CD4-positive, alpha-beta T cell treated with Interleukin-15 for 4 hours (primary cell): ENCODE measurements at regions not wholly inside any gene's neighbourhood (a gene's known extent, or its start where the extent isn't known, plus 50 kb on each side); places are given as distances from the start of the nearest gene placed in this dataset.

ENCODE experiments used
- DNase-seq: peaks from one replicate; pipeline ENCODE4 v3.0.0-alpha.2; 2020; ENCODE audit warnings: low spot score

DNA sequence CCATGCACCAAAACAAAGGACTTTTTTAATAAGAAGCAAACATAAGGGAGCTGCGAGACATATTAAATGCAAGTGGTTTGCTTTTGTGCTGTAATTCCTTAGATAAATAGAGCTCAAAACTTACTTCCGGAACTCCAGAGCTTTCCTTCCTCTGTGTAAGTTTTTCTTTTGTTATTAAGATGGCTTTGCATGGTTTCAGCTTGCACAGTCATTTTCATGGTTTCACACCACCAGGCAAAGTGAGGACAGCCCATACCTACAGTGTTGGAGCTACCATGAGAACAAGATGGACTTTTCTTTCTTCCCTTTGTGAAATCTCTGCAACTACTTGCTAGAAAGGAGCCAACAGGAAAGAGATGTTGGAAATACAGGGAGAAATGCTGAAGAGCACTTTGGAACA is 368.0 kb downstream of the SETD4 start:
- no peak for DNase-seq

DNA sequence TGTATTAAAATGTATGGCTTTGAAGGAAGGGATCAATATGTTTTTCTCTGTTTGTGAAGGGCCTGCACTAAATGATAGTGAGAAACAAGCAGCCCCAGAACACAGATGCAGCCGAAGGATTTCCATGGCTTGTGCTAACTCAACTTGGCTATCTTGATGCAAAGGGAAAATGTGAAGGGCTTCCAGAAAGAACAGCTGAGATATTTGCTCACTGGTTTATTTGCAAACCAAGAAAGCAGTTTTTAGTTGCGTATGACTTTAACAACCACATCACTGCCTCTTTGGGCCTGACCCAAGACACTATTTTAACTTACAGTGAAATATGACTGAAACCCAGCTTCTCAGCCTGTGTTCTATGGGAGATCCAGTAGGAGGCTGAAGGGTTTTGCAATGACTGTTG is 369.9 kb downstream of the SETD4 start:
- DNase-seq, result no peak

DNA sequence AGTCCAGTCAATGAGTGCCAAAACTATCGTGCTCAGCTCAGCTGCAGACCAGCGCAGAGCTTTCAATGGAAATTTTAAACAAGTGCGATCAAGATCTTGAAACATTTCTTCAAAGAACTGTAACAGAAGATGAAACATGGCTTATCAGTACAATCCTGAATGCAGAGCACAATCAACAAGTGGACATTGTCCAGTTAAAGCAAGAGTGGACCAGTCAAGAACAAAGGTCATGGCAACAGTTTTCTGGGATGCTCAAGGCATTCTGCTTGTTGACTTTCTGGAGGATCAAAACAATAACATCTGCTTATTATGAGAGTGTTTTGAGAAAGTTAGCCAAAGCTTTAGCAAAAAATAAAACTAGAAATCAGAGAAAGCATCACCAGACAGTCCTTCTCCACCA is 374.2 kb downstream of the SETD4 start:
- DNase-seq, result no peak

GRCh38 chr21:35683664-35684304 is 376.5 kb downstream of the SETD4 start:
- DNase-seq, result no peak

DNA sequence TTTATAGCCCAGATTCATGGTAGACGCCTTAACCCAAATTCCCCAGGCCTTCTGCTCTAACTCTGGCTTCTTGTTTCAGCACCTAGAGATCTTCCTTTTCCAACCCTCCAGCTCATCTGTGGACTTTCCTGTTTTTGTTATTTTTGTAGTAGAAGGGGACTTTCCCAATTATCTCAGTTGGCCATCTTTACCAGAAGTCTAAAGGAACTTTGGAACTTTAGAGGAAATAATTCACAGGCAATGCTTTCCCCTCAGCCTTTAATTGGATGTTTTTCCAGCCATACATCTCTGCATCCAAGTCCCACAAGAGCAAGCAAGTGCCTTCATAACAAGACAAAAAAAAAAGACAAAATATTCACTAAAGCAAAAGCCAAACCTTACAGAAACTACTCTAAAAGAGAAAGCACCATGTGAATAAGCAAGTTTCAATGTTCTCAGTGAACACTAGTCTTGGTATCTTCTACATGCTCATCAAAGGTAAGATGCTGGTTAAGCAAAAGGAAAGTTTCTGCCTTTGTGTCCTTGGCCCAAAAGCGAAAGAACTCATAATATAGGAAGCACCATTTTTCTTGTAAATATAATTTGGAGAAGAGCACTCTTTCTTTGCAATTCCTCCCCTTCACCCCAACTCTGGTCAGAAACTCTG is 377.3 kb downstream of the SETD4 start:
- no peak for DNase-seq

- DNase-seq, result no peak
These were observed 378.4 kb downstream of the SETD4 start for GRCh38 chr21:35681946-35682345.

DNA sequence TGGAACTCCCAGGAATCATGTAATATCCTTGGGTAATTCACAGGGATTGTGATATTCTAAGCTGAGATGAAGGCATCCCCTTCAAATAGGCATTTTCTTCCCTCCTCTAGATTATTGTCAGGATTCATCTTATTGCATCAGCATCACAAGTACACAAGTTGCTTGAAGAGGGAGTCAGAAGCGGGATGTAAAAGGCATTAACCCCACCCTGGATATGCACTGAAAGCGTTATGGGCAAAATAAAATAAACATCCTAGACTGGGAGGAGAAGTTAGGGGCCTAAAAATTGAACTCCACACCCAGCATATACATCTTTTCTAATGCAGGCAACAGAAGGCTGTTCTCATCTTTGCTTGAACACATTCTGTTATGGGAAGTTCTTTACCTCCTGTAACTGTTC is 381.2 kb downstream of the SETD4 start:
- no peak for DNase-seq

DNA sequence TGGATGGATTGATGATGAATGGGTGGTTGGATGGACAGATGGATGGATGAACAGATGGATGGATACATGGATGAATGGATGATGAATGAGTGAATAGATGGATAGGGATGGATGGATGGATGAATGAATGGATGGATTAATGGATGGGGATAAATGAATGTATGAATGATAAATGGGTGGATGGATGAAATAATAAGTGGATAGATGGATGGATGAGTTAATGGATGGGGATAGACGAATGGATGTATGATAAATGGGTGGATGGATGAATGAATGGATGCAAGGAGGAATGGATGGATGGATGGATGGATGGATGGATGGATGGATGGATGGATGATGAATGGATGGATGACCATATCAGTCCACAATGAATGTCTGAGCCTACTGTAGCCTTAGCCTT is 381.9 kb downstream of the SETD4 start:
- no peak for DNase-seq

DNA sequence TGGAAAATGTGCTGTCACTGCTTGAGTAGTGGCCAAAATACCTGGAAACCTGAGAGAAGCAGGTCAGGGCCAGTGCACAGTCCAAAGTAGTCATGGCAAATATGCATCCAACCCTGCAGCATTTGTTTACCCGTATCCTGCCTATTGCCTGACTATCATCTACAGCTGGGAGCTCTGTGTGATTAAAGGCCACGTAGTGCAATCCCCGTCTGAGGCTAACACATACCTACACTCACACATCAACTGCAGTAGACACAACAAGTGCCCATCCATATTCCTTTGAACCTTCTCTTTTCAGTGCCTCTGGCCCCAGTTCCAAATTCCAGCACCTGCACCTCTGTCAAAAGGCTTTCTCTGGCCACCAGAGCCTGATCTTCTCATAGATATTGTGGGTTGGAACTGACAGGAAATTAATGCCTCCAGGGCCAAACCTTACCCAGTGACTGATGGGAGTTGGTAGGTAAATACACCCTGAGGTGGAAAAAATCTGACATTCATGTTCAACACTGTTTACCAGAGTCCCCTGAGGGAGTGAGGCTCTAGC is 383.0 kb downstream of the SETD4 start:
- DNase-seq, result no peak

DNA sequence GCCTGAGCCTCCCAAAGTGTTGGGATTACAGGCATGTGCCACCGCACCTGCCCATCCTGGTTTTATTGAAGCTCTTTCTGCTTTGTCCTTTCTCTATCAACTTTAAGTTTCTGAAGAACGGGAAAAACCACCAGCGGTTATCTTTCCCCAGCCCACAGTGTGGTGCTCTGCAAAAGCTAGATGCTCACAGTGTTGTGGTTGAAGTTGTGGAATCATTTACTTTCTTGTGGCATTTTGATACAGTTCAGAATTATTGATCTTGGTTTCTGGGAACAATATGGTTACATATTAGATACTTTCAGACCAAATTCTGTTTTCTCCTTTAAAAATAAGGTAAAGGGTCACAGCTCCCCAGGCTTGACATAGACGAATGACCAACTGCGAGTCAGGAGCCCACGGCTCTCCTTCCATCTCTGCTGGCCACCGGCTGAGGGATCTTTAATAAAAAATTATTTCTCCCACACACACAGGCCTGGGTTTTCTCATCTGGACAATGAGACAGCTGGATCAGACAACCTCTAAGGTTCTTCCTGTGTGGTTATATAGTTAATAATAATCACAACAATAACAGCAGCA is 385.3 kb downstream of the SETD4 start:
- DNase-seq, result no peak

- DNase-seq, result no peak
These were observed 386.1 kb downstream of the SETD4 start for GRCh38 chr21:35674091-35674671.

DNA sequence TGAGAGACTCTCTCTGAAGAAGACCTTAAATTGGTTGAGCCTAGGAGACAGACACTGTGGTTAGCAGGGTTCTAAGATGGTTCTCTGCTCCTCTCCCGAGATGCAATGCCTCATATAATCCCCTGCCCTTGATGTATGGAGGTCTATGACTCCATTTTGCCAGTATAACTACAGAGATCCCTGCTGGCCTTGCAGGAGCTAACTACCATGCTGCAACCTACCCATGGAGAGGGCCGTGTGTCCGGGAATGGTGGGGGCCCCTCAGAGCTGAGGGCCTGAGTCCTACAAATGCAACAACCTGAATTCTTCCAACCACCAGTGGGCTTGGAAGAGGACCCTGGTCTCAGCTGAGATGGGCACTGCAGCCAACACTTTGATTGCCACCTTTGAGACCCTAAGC is 388.0 kb downstream of the SETD4 start:
- DNase-seq, result no peak

DNA sequence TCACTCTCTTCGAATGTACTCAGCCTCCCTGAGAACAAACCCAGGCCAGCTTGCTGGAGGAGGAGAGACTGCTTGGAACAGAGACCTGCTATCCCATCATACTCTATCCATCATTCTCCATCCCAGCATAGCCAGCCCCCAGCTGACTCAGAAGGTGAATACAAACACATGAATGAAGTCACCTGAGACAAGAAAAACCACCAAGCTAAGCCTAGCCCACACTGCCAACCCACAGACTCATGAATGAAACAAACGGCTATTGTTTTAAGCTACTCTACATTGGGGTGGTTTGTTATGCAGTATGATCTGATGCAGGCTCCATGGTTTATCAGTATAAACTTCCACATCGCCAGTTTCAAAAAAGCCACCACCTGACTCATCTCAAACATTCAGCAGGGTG is 395.6 kb downstream of the SETD4 start:
- DNase-seq, result no peak

DNA sequence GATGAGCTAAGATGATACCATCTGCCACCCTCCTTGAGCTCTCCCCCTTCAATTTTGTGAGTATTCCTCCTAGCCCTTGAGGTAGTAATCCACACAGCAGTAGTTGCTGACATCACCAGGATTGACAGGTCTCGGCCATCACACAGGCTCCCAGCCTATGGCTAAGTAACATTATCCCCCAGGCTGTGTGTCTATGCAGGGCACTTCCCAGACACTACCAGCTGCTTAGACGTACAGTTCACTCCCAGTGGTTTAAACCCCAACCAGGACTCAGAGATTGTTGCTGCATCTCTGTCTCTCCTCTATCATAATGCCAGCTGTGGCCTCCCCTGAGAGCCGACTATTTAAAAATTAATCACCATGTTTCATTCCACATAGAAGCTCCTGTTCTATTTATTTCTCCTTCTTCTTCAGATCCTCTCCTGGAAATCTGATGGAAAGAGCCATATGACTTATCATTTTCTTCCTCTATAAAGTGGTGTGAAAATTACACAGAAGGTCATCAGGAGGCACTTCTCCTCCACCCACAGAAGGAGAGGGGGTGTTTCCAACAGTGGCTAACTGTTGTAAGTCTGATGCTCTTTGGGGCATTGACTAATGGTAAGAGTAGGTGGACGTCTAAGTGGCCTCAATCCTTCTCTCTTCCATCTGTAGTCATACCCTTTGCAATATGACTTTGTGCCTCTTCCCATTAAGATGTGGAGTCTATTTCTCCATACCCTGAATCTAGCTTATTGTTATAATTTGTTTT is 396.3 kb downstream of the SETD4 start:
- DNase-seq, result no peak

GRCh38 chr21:35658242-35658641 is 402.1 kb downstream of the SETD4 start:
- DNase-seq, result no peak

- no peak for DNase-seq
These were observed 407.5 kb downstream of the SETD4 start for GRCh38 chr21:35652872-35653271.

DNA sequence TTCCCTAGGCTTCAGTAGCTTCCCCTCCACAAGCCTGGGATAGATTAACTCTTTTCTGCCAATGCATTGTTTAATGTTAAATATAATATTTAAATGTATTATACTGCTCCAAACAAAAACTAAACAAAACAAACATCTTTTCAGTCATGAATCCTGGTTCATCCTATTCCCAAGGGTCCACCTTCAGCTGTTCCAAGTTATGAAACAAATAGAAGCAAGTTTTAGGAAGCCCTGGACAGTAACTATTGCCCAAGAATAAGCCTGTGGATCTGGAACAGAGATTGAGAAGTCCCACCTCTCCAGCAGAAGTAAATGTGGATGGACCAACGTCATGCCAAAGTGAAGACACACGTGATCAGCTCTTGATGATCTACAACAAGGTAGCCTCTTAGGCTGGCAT is 408.1 kb downstream of the SETD4 start:
- DNase-seq, result no peak

- DNase-seq, result no peak
These were observed 409.1 kb downstream of the SETD4 start for GRCh38 chr21:35651196-35651595.

DNA sequence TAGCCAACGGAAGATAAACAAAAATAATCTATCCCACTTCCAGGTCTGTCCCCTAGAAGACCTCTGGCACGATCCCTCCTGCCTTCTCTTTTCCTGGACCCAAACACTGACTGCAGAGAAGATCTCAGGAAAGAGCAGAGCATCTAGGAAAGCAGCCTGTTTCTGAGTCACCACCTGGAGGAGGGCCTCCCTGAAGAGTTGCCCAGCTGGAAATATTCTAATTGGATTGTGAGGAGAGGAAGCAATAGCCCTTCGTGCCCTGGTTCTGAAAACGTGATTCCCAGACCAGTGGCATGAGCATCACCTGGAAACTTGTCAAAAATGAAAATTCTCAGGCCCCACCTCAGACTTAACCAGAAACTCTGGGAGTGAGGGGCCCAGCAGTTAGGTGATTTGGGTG is 411.1 kb downstream of the SETD4 start:
- DNase-seq, result no peak

GRCh38 chr21:35648512-35648911 is 411.8 kb downstream of the SETD4 start:
- no peak for DNase-seq

DNA sequence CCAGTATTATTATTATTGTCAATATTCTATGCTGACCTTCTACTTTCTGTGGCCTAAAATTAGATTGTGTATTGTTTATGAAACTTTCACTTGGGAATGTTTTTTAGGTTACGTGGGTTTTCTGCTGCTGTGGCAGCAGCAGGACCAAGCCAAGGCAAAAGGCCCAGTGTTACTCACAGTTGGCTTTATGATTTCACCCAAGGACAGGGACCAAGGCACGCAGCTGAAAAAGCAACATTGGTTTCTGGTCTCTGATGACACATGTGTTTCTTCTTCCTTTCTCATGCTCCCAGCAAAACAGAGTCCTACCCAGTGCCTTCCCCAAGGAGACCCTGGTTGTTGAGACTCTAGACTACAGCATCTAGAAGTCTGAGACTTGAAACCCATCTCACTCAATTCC is 413.7 kb downstream of the SETD4 start:
- DNase-seq, result no peak

GRCh38 chr21:35645991-35646390 is 414.3 kb downstream of the SETD4 start:
- no peak for DNase-seq

DNA sequence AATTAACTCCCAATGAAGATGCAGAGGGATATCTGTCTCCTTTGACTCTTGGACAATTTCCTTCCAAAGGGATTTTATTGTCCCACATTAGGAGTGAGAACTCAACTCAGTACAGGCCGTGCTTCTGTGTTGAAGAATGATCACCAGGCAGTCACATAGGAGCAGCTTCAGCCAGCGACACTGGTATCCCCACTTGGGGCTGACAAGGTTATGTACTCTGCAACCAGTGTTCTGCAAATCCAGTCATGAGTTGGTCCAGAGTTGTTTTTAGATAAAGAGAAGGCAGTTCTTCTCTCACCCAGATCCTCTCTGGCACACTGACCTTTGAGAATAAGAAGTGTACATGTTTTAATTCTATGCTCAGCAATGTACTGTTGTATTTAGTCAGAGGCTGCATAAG is 415.8 kb downstream of the SETD4 start:
- no peak for DNase-seq
